ENCODE measurements at regions not wholly inside any gene's neighbourhood (a gene's known extent, or its start where the extent isn't known, plus 50 kb on each side); places are given as distances from the start of the nearest gene placed in this dataset.
A peak's percentile ranks its signal among the peaks of the same experiment; 100 is the strongest.
"Not testable (repeated sequence)": the region's sequence is repeated elsewhere in the genome, so short reads cannot be mapped to it uniquely, and the experiment has no call there.

DNA sequence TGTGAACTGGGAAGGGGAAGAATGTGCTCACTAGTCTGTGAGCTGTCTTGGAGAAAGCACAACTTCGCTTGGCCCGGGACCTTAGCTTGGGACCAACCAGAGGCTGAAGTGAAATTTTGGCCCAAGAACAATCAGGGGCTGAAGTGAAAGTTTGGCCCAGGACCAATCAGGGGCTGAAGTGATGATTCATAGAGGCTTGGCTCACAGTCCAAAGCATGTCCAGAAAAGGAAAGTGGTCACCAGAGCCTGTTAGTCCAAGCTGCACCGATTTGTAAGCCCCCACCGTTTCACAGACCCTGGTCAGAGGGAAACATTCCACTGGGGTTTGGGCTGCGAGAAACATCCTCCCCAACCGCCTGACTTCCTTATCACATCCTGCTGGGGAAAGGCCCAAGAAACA lies 763.3 kb downstream of the SPATA31A7 start:
- not testable (repeated sequence) for H3K4me3 ChIP-seq; H3K4me1 ChIP-seq (ENCODE audit: low read depth); H3K36me3 ChIP-seq; H3K9me3 ChIP-seq (ENCODE audit: low read depth); H3K27me3 ChIP-seq
- DNase-seq (ENCODE audit: low read depth in 1 of 2, low spot score in 1 of 2): peak; percentile 3 to 87
- H3K27ac ChIP-seq: peak overlapping the region; percentile 83

DNA sequence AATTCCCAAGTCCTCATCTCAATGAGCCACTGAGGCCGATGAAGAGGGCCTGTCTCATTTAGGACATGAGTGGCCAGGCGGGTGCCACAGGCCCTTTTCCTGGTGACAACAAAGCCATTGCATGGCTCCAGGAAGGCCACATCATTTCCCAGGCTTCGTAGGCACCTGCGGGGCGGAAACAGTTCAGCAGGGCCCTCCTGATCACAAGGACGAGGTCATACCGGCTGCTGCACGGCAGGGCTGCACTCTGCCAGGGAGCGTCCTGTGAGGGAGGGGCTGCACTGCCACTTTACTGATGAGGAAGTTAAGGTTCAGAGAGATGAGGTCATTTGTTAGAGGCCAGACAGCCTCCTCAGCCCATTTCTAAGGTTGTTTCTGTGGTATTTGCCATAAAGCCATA lies 781.8 kb downstream of the SPATA31A7 start:
- H3K27me3 ChIP-seq; H3K4me1 ChIP-seq (ENCODE audit: low read depth); H3K4me3 ChIP-seq; H3K27ac ChIP-seq; DNase-seq (ENCODE audit: low read depth in 1 of 2, low spot score in 1 of 2); H3K36me3 ChIP-seq; H3K9me3 ChIP-seq (ENCODE audit: low read depth): not testable (repeated sequence)

DNA sequence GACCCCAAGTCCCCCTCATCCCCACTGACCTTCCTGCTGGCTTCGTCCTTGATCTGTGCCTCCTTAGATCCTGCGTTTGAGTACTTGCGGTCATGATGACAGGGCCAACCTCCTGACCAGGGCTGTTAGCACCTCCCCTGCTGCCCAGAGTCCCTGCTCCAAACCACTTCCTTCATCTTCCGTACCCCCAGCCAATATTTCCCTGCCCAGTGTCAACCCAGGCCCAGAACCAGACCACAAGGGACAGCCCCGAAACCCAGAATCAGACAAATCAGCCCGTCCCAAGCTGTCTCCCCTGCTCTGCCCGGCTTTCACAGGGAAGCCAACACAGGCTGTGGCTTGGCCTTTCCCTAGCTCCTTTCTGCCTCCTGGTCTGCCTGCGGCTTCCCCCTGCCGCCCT lies 784.7 kb downstream of the SPATA31A7 start:
- not testable (repeated sequence) for H3K27ac ChIP-seq; H3K4me1 ChIP-seq (ENCODE audit: low read depth); H3K4me3 ChIP-seq; H3K27me3 ChIP-seq; DNase-seq (ENCODE audit: low read depth in 1 of 2, low spot score in 1 of 2); H3K9me3 ChIP-seq (ENCODE audit: low read depth); H3K36me3 ChIP-seq

DNA sequence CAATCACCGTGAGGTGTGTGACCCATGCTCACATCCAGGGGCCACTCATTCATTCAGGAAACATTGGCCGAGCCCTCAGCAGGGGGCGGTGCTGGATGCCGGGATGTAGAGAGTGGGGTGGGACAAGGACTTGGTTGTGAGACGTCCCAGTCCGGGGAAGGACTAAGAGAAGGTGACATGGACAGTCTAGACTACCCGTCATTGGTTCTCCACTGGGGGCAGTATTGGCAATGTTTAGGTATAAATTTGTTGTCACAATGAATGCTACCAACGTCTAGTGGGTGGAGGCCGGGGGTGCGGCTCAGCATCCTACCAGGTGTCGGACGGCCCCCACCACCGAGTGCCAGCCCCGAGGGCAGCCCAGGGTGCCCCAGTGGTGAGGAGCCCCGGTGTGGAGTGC lies 786.5 kb downstream of the SPATA31A7 start:
- not testable (repeated sequence) for H3K4me3 ChIP-seq; DNase-seq (ENCODE audit: low read depth in 1 of 2, low spot score in 1 of 2); H3K9me3 ChIP-seq (ENCODE audit: low read depth); H3K4me1 ChIP-seq (ENCODE audit: low read depth); H3K27me3 ChIP-seq; H3K36me3 ChIP-seq; H3K27ac ChIP-seq

DNA sequence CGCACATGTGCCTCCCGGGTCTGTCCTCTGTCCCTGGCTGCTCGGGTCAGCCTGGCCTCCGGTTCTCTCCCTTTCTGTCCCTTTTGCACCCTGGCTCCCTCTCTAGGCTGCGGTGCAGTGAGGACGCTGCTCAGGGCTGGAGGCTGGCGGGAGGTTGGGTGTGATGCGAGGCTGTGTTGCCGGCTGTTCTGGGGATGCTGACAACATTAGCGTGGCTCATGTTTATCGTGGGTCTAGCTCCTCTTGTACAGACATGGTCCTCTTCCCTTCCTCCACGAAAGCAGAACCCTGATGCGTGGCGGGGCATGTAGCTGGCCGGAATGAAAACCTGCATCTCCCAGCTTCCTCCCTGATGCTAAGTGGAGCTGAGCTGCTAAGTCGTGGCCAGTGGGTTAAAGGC lies 792.9 kb downstream of the SPATA31A7 start:
- H3K9me3 ChIP-seq (ENCODE audit: low read depth); H3K4me3 ChIP-seq; H3K4me1 ChIP-seq (ENCODE audit: low read depth); H3K36me3 ChIP-seq; H3K27me3 ChIP-seq; DNase-seq (ENCODE audit: low read depth in 1 of 2, low spot score in 1 of 2); H3K27ac ChIP-seq: not testable (repeated sequence)

DNA sequence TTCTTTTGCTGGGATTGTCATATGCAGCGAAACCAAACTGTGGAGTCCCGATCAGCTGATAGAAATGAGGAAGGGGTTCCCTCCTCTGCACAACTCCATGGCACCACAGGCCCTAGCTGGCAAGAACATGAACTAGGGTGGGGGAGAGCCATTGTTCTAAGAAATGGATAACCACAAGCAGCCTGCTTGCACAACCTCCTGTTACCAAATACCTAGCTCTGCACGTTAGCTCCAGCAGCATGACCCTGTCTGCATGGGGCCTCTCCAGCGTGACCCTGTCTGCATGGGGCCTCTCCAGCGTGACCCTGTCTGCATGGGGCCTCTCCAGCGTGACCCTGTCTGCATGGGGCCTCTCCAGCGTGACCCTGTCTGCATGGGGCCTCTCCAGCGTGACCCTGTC lies 793.6 kb downstream of the SPATA31A7 start:
- not testable (repeated sequence) for H3K4me1 ChIP-seq (ENCODE audit: low read depth); DNase-seq (ENCODE audit: low read depth in 1 of 2, low spot score in 1 of 2); H3K9me3 ChIP-seq (ENCODE audit: low read depth); H3K4me3 ChIP-seq; H3K36me3 ChIP-seq; H3K27ac ChIP-seq; H3K27me3 ChIP-seq

DNA sequence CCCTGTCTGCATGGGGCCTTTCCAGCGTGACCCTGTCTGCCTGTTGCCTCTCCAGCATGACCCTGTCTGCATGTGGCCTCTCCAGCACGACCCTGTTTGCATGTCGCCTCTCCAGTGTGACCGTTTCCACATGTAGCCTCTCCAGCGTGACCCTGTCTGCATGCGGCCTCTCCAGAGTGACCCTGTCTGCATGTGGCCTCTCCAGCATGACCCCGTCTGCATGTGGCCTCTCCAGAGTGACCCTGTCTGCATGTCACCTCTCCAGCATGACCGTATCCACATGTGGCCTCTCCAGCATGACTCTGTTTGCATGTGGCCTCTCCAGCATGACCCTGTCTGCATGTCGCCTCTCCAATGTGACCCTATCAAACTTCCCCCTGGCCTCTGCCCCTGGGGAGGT lies 794.1 kb downstream of the SPATA31A7 start:
- H3K4me3 ChIP-seq; H3K4me1 ChIP-seq (ENCODE audit: low read depth); H3K9me3 ChIP-seq (ENCODE audit: low read depth); H3K36me3 ChIP-seq; H3K27me3 ChIP-seq; H3K27ac ChIP-seq; DNase-seq (ENCODE audit: low read depth in 1 of 2, low spot score in 1 of 2): not testable (repeated sequence)

DNA sequence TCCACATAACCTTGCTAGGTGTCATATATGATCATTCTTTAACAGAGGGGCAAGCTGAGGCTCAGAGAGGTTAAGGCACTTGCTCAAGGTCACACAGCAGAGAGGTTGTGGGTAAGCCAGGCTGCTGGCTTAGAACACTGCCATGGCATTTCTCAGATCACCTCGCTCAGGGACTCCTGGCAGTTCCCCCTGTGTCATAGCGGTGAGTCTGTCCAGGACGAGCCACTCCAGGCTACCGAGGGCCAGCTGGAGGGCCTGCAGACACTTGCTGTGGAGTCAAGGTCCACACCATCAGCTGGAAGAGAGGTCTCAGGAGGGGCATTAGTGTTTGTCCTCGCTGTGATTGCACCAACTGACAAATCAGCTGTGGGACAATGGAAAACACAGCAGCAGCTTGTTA lies 794.7 kb downstream of the SPATA31A7 start:
- H3K4me1 ChIP-seq (ENCODE audit: low read depth); H3K4me3 ChIP-seq; H3K9me3 ChIP-seq (ENCODE audit: low read depth); DNase-seq (ENCODE audit: low read depth in 1 of 2, low spot score in 1 of 2); H3K27ac ChIP-seq; H3K27me3 ChIP-seq; H3K36me3 ChIP-seq: not testable (repeated sequence)

DNA sequence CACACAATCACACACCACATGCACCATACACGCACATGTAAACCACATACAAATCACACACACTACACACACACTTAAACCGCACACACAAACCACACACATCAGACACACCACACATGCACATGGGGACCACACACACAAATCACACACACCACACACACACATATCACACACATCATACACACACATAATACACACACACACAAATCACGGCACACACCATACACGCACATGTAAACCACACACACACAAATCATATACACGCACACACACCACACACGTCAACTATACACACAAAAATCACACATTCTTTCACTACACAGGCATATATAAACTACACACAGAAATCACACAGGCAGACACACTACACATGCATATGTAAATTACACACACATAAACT lies 802.3 kb downstream of the SPATA31A7 start:
- not testable (repeated sequence) for H3K27ac ChIP-seq; H3K4me3 ChIP-seq; H3K27me3 ChIP-seq; DNase-seq (ENCODE audit: low read depth in 1 of 2, low spot score in 1 of 2); H3K4me1 ChIP-seq (ENCODE audit: low read depth); H3K36me3 ChIP-seq; H3K9me3 ChIP-seq (ENCODE audit: low read depth)

DNA sequence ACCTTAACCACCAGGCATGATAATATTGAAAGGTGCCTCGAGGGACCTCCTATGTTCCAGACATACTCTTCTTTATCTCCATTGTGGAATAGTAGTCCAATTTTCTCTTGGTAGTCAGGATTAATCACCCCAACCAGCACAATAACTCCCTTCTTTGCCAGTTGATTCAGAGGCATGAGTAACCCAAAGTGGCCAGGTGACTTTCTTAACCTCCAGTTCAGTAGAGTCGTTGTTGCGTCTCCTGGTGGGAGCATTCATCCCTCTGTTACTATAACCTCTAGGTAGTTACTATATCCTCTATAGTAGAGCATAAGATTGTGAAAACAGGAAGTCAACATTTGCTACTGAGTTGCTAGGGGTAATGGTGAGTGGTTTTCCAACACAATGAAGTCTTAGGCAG lies 842.6 kb downstream of the SPATA31A7 start:
- not testable (repeated sequence) for H3K4me3 ChIP-seq; H3K36me3 ChIP-seq; DNase-seq (ENCODE audit: low read depth in 1 of 2, low spot score in 1 of 2); H3K27ac ChIP-seq; H3K4me1 ChIP-seq (ENCODE audit: low read depth); H3K27me3 ChIP-seq; H3K9me3 ChIP-seq (ENCODE audit: low read depth)

DNA sequence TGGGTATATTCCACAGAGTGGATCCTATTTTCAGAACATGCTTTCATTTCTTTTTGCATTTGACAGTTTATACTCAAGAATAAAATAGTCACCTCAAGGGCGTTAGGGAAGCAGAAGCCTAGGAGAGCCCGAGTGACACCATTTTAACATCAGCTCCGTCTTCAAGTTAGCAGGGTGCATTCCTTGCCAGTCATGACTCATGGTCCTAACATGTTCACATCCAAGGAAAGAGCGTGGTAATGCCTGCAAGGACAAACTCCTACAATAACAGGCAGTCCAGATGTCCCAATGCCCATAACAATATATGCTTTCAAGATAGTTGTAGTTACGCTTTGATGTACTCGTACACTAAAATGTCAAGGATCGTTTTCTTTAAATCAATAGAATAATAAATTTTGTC lies 848.4 kb downstream of the SPATA31A7 start:
- not testable (repeated sequence) for H3K9me3 ChIP-seq (ENCODE audit: low read depth); H3K27me3 ChIP-seq; H3K4me3 ChIP-seq; H3K4me1 ChIP-seq (ENCODE audit: low read depth); H3K27ac ChIP-seq; DNase-seq (ENCODE audit: low read depth in 1 of 2, low spot score in 1 of 2); H3K36me3 ChIP-seq

DNA sequence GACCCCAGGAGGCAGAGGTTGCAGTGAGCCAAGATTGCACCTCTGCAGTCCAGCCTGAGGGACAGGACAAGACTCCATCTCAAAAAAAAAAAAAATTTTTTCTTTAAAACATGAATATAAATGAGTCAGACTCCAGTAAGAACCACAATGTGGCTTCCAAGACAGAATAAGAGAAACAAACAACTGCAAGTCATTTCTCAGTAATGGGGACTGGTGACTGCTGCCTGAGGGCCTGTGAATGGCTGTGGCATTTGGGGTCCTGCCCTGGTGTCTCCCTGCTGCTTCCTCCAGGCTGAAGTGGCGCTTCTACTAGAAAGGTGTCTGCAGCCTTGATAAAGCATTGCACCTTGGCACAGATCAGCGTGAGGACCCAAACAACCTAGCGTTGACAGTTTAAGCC lies 868.3 kb downstream of the SPATA31A7 start:
- H3K27ac ChIP-seq; H3K4me3 ChIP-seq; H3K4me1 ChIP-seq (ENCODE audit: low read depth); H3K9me3 ChIP-seq (ENCODE audit: low read depth); H3K27me3 ChIP-seq; H3K36me3 ChIP-seq; DNase-seq (ENCODE audit: low read depth in 1 of 2, low spot score in 1 of 2): not testable (repeated sequence)

DNA sequence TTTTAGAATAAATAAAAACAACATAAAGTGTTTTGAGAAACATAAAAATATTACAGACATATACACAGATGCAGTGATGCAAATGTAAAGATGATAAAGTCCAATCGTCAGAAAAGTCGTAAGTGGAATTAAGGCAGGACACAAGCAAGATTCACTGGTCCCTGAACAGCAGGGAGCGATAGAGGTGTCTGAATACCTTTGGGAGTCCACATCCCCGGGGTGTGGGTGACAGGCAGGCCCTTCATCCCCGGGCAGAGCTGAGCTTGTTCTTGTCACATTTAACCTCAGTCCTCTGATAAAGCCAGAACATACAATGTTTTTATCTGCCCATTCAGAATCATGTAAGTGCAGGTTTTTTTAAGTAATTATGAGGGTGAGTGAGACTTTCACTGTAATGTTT lies 881.2 kb downstream of the SPATA31A7 start:
- H3K27ac ChIP-seq; H3K9me3 ChIP-seq (ENCODE audit: low read depth); H3K4me3 ChIP-seq; DNase-seq (ENCODE audit: low read depth in 1 of 2, low spot score in 1 of 2); H3K27me3 ChIP-seq; H3K36me3 ChIP-seq; H3K4me1 ChIP-seq (ENCODE audit: low read depth): not testable (repeated sequence)

DNA sequence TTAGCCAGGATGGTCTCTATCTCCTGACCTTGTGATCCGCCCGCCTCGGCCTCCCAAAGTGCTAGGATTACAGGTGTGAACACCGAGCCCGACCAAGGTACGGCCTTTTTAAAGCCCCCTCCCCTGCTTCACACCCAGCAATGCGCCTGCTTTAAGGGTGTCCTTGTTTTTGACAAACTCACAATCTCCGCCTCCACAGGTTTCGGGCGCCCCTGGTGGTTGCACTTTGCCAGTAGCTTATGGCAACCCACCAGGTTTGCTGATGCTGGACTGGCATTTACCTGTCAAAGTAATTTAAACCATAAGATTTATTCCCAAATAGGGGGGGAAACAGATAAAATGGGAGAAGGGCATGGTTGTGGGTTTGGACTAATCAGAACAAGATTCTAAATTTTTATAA lies 883.6 kb downstream of the SPATA31A7 start:
- H3K27me3 ChIP-seq; H3K4me3 ChIP-seq; H3K27ac ChIP-seq; DNase-seq (ENCODE audit: low read depth in 1 of 2, low spot score in 1 of 2); H3K9me3 ChIP-seq (ENCODE audit: low read depth); H3K36me3 ChIP-seq; H3K4me1 ChIP-seq (ENCODE audit: low read depth): not testable (repeated sequence)

DNA sequence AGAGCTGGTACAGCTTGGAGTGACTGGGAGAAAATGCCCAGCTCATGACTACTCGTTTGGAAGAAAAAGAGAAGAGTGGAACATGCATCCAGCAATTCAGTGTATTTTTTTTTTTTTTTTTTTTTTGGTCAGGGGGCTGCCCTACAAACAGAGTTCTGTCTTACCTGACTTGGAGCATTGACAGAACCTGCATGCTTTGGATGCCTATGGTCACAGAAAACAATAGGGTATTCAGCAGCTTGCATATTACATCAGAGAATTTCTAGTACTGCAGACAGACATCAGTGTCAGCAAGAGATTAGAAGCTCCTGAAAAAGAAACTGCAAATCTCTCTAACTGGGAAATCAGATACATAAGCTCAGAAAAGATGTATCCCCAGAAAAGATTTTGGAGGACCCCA lies 894.4 kb downstream of the SPATA31A7 start:
- H3K4me3 ChIP-seq; H3K27me3 ChIP-seq; H3K4me1 ChIP-seq (ENCODE audit: low read depth); DNase-seq (ENCODE audit: low read depth in 1 of 2, low spot score in 1 of 2); H3K36me3 ChIP-seq; H3K27ac ChIP-seq; H3K9me3 ChIP-seq (ENCODE audit: low read depth): not testable (repeated sequence)

All from cardiac muscle cell (in vitro differentiated cells and primary cell).